Fibroblast of villous mesenchyme (primary cell): ENCODE measurements at regions not wholly inside any gene's neighbourhood (a gene's known extent, or its start where the extent isn't known, plus 50 kb on each side); places are given as distances from the start of the nearest gene placed in this dataset.

ENCODE experiments used
- DNase-seq: peaks from one replicate; pipeline ENCODE4 v3.0.0-alpha.2; 2010; ENCODE audit warnings: low read depth
- H3K4me3 ChIP-seq: 2 replicates; pipeline ENCODE4 v1.5.1; 2011; ENCODE audit warnings: low read depth, mild to moderate bottlenecking, low read length
- CTCF ChIP-seq: IDR thresholded peaks from 2 replicates; pipeline ENCODE4 v1.5.1; 2012; ENCODE audit warnings: low read depth, mild to moderate bottlenecking, low read length; ENCODE audit not compliant: insufficient read depth

GRCh38 chr9:134552349-134552990 lies 89.1 kb upstream of the COL5A1 start:
- no peak for TF ChIP-seq CTCF
- H3K4me3 ChIP-seq: no peak overlapping the region
- DNase-seq: no peak

- no peak for TF ChIP-seq CTCF
- no peak overlapping the region for H3K4me3 ChIP-seq
- peak; percentile 53 for DNase-seq
Observed at GRCh38 chr9:134553061-134553891, 88.3 kb upstream of the COL5A1 start.

- H3K4me3 ChIP-seq: no peak overlapping the region
- no peak for DNase-seq
- TF ChIP-seq CTCF: no peak
Observed at GRCh38 chr9:134553996-134554372, 87.6 kb upstream of the COL5A1 start.

- no peak for TF ChIP-seq CTCF
- DNase-seq: peak; percentile 78
- H3K4me3 ChIP-seq: no peak overlapping the region
Observed at GRCh38 chr9:134554373-134555093, 87.1 kb upstream of the COL5A1 start.

- DNase-seq: peak; percentile 89
- no peak for TF ChIP-seq CTCF
- H3K4me3 ChIP-seq: no peak overlapping the region
Observed at GRCh38 chr9:134555094-134555650, 86.4 kb upstream of the COL5A1 start.

- peak; percentile 90 for DNase-seq
Observed at GRCh38 chr9:134556531-134557068, 85.0 kb upstream of the COL5A1 start.

More at GRCh38 chr9:134556531-134557068, 85.0 kb upstream of the COL5A1 start:
- TF ChIP-seq CTCF: no peak
- H3K4me3 ChIP-seq: no peak overlapping the region
